Epithelial cell of esophagus (primary cell): ENCODE measurements at regions not wholly inside any gene's neighbourhood (a gene's known extent, or its start where the extent isn't known, plus 50 kb on each side); places are given as distances from the start of the nearest gene placed in this dataset.

ENCODE experiments used
- DNase-seq: peaks from one replicate; pipeline ENCODE4 v3.0.0; 2010; ENCODE audit warnings: low read depth
- H3K4me3 ChIP-seq: 2 replicates; pipeline ENCODE4 v1.5.1; 2011; ENCODE audit warnings: mild to moderate bottlenecking, low read length, control low read depth
- CTCF ChIP-seq: IDR thresholded peaks from 2 replicates; pipeline ENCODE4 v1.5.1; 2011; ENCODE audit warnings: low read depth, mild to moderate bottlenecking, low read length, control low read depth, inconsistent platforms; ENCODE audit not compliant: insufficient read depth; ENCODE audit errors: missing control alignments

GRCh38 chr9:89701221-89701798 is 96.5 kb downstream of the GADD45G start:
- DNase-seq, result no peak
- no peak overlapping the region for H3K4me3 ChIP-seq
- TF ChIP-seq CTCF, result no peak

GRCh38 chr9:89702401-89702800 is 97.6 kb downstream of the GADD45G start:
- no peak overlapping the region for H3K4me3 ChIP-seq
- DNase-seq, result no peak
- no peak for TF ChIP-seq CTCF

- no peak for TF ChIP-seq CTCF
- no peak for DNase-seq
- H3K4me3 ChIP-seq, result no peak overlapping the region
Measured at GRCh38 chr9:89705651-89706050, 100.8 kb downstream of the GADD45G start.

- TF ChIP-seq CTCF, result no peak
- DNase-seq, result no peak
- no peak overlapping the region for H3K4me3 ChIP-seq
Measured at GRCh38 chr9:89706086-89706485, 101.3 kb downstream of the GADD45G start.

GRCh38 chr9:89706731-89707191 is 101.9 kb downstream of the GADD45G start:
- no peak for TF ChIP-seq CTCF
- no peak overlapping the region for H3K4me3 ChIP-seq
- no peak for DNase-seq

- TF ChIP-seq CTCF, result no peak
- no peak for DNase-seq
- no peak overlapping the region for H3K4me3 ChIP-seq
Measured at GRCh38 chr9:89710697-89711096, 105.9 kb downstream of the GADD45G start.

GRCh38 chr9:89711866-89712265 is 107.1 kb downstream of the GADD45G start:
- TF ChIP-seq CTCF, result no peak
- no peak for DNase-seq
- H3K4me3 ChIP-seq, result no peak overlapping the region
